GM12892 (cell line): ENCODE measurements at regions not wholly inside any gene's neighbourhood (a gene's known extent, or its start where the extent isn't known, plus 50 kb on each side); places are given as distances from the start of the nearest gene placed in this dataset.

Source experiments
- DNase-seq: peaks from one replicate; pipeline ENCODE4 v3.0.0; 2011; ENCODE audit not compliant: insufficient read length
- FAIRE-seq: peaks from 2 replicates; lab custom pipeline; 2011; peaks lifted over from hg19 to GRCh38; lab: Jason Lieb, UNC
- POLR2A ChIP-seq: IDR thresholded peaks from 2 replicates; pipeline ENCODE4 v1.6.1; 2011; ENCODE audit warnings: low read depth, low read length, control low read depth
- POLR2AphosphoS5 ChIP-seq: IDR thresholded peaks from 2 replicates; pipeline ENCODE4 v1.6.1; 2011; ENCODE audit warnings: low read depth, low read length, control low read depth
- TAF1 ChIP-seq: IDR thresholded peaks from 2 replicates; pipeline ENCODE4 v1.6.1; 2011; ENCODE audit warnings: low read depth, mild to moderate bottlenecking, control low read depth, low read length, borderline replicate concordance

DNA sequence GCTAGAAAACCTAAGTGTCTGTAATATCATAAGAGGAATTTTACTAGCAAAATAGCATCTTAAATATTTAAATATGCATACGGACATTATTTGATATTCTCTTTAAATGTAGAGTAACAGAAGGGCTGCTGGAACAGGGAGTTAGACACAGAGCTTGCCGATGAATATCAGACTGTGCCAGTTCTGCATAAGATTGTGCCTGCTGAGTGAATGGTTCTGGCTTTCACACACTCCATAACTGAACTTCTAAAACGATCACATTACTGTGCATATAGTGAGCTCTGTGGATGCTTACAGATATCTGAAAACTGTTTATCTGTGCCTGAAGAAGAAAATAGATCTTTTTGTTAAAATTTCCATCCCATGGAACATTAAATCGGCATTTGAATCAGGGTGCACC lies 867.4 kb upstream of the PCDH10 start:
- no peak for DNase-seq
- no peak for FAIRE-seq
- TF ChIP-seq POLR2AphosphoS5 (no peak), POLR2A (no peak), TAF1 (no peak)

DNA sequence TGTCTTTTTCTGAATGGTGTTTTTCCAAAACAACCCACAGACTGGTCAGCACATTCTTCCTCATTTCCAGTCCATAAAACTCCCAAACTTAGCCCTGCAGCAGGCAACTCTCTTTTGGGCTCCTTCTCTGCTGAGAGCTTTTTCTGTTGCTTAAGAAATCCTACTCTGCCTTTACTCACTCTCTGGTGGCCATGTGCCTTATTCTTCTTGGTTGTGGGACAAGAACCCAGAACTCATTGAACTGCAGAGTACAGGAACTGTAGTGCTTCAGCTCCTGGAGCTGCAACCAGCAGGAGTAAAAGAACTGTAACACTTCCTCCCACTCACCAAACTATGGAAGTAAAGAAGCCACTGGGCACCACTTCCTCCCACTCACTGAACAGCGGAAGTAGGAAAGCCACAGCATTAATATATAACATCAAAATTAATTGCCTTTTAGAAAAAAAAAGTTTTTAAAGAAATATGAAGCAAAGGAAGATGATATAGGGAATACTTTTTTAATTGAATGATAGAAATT lies 864.1 kb upstream of the PCDH10 start:
- no peak for DNase-seq
- no peak for TF ChIP-seq POLR2A
- no peak for TF ChIP-seq POLR2AphosphoS5
- no peak for TF ChIP-seq TAF1
- no peak for FAIRE-seq

DNA sequence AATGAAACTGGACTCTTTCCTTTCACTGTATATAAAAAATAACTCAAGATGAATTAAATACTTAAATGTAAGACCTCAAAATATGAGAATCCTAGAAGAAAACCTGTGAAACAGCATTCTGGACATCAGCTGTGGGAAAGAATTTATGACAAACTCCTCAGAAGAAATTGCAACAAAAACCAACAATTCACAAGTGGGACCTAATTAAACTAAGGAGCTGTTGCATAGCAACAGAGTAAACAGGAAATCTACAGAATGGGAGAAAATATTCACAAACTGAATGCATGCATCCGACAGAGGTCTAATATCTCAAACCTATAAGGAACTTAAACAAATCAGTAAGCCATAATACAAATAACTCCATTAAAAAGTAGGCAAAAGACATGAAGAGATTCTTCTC lies 851.7 kb upstream of the PCDH10 start:
- TF ChIP-seq TAF1 (no peak), POLR2A (no peak), POLR2AphosphoS5 (no peak)
- FAIRE-seq (no peak), DNase-seq (no peak)

DNA sequence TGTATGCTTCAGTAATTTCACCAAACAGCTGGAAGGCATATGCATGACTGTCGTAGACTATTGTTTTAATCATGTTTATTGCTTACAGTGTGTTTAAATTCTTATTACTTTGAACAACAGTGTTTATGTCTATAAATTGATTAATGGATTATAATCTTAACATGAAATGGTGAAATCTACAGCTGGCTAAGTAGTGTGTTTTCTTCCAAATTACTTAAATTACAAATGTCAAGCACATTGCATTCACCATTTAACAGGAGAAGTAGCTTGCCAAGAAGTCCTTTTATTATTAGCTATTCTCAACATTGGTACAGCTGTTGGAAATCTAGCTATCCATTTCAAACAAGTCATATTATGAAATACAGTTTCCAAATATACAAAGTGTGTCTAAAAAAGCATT lies 849.3 kb upstream of the PCDH10 start:
- FAIRE-seq, result no peak
- DNase-seq, result no peak
- TF ChIP-seq POLR2AphosphoS5, result no peak
- no peak for TF ChIP-seq TAF1
- no peak for TF ChIP-seq POLR2A

DNA sequence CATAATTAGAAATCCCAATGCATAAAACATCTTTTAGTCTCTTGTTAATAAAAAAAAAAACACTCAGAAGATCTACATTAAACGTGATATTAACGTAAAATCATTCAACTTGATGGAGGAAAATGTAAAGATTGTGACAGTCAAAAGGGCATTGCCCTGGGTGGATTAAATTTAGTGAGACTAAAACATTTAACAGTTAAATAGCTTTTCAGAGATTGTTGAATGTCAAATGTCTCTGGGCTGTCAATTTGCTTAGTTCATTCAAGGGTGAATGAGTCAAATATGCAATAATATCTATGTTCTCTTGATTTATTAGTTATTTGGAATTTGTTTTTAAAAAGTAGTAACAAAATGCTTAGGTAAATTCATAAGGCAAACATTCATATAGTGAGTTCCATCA lies 836.6 kb upstream of the PCDH10 start:
- DNase-seq (no peak), FAIRE-seq (no peak)
- TF ChIP-seq TAF1 (no peak), POLR2AphosphoS5 (no peak), POLR2A (no peak)

DNA sequence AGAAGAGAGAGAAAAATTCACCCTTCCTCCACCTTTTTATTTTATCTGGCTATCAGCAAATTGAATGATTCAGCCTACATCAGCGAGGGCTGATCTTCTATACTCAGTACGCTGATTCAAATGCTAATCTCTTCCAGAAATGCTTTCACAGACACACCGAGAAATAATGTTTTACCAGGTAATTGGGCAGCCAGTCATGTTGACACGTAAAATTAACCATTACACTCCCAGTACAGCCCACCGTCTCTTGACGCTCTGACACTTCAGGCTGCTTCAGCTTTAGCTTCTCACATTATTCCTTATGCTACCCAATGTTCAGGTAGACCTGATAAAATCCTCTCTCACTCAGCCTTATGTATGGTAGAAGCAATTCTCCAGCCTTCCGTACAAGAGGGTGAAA lies 835.2 kb upstream of the PCDH10 start:
- FAIRE-seq (no peak), DNase-seq (no peak)
- TF ChIP-seq POLR2AphosphoS5 (no peak), POLR2A (no peak), TAF1 (no peak)

DNA sequence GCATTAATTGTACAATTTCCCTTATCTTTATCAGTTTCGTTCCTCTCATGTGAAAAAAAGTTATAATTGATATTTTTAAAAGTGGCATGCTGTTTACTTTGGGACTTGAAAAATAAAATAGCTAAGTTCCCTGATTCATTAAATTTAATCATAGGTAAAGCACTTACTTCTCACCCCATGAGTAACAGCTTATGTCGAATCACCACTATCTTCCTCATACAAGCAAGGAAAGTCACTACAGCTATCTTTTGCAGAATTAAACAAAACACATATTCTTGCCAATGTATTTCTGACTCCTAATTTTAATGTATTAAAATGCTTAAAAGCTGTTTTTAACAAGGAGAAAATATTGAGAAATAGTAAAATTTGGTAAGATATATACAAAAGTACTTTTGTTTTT lies 832.4 kb upstream of the PCDH10 start:
- TF ChIP-seq TAF1 (no peak), POLR2AphosphoS5 (no peak), POLR2A (no peak)
- DNase-seq (no peak), FAIRE-seq (no peak)

DNA sequence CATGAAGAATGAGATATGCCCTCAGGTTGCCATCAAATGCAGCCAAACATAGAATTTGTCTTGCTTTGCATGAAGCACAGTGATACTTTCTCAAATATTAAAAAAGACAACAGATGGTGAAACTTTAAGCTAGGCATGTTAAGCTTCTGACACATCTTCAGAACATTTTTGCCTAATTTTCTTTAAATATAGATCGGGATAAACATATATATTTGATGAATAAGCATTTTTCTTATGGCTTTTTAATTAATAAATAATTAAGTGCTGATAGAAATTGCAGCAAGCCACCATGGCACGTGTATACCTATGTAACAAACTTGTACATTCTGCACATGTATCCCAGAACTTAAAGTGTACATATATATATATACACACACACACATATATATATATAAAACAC lies 831.2 kb upstream of the PCDH10 start:
- DNase-seq (no peak), FAIRE-seq (no peak)
- TF ChIP-seq POLR2AphosphoS5 (no peak), POLR2A (no peak), TAF1 (no peak)

DNA sequence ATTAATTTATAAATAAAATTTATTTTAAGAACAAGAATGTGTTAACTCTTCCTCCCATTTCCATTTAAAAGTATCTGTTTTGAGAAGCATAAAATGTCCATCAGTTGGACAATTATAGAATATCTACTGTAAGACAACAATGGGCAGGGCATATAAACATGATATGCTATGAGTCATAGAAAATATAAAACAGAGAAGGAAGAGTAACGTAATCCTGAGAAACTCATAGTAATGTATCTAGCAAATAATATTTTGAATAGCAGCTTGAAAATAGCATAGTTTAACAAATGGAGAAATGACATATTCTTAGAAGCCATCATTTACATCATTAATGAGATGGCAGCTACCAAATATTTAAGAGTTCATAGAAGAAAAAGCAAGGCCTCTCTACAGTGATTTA lies 820.3 kb upstream of the PCDH10 start:
- FAIRE-seq, result no peak
- TF ChIP-seq TAF1 (no peak), POLR2AphosphoS5 (no peak), POLR2A (no peak)
- DNase-seq, result no peak

DNA sequence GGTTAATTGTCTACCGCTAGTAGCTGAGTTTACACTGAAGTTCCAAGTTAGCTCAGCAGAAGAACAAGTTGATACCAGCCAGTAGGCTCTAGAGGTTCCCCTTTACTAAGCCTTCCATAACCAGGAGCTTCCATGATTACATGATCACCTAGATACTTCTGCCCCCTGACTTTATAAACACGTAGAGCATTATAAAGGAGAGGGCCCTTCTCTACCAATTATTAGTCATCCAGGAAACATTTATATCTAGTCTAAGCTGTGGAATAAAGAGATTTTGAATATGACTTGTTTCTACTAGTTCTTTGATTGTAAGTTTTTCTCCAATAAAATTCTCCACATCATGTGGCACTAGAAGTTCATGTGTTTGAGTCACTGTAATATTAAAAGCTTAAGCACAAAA lies 818.1 kb upstream of the PCDH10 start:
- TF ChIP-seq POLR2A (no peak), TAF1 (no peak), POLR2AphosphoS5 (no peak)
- FAIRE-seq (no peak), DNase-seq (no peak)

DNA sequence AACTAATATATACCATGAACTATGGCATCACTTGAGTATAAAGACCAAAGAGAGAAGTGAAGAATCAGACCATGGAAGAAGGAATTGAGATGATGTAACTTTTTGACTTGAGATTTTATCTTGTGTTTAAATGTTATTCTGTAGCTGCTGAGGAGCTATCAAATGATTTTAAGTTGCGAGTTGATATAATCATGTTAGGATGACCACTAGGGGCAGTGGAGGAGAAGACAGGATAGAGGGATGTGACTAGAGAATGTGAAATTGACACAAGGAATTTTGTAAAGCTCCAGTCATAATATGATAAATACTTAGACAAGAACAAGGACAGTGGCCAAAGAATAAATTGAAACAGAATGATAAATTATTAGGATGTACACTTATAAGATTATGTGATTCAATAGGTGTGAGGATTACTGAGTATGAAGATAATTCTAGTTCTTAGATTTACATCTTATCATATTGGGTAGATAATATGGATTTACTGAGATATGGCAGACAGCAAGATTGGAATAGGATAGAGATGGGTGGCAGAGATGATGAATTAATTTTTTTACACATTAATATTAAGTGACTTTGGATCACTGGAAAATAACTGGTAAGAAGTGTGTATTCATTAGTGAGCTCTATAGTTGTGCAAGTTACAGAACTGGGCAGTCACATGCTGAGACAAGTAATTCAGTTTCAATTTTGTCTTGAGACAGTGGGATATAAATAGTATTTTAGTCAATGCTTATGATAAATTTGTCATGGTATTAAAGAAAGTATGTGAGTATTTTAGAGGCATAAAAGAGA lies 816.0 kb upstream of the PCDH10 start:
- no peak for TF ChIP-seq POLR2AphosphoS5
- no peak for TF ChIP-seq POLR2A
- no peak for TF ChIP-seq TAF1
- FAIRE-seq, result no peak
- no peak for DNase-seq

DNA sequence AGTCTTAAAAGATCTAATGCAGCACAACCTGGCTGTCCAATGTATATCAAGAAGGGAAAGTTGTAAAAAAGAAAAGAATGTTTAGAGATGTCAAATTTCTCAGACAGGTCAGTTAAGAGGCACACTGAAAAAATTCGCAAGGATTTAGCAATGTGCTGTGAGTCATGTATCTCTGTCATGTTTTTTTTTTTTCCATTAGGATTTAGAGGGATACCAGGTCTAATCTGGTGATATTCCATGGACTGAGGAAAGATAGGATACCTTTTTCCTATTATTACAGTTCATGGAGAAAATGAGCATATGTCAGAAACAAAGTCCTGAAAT lies 815.4 kb upstream of the PCDH10 start:
- FAIRE-seq (no peak), DNase-seq (no peak)
- TF ChIP-seq POLR2AphosphoS5, result no peak
- no peak for TF ChIP-seq POLR2A
- no peak for TF ChIP-seq TAF1

DNA sequence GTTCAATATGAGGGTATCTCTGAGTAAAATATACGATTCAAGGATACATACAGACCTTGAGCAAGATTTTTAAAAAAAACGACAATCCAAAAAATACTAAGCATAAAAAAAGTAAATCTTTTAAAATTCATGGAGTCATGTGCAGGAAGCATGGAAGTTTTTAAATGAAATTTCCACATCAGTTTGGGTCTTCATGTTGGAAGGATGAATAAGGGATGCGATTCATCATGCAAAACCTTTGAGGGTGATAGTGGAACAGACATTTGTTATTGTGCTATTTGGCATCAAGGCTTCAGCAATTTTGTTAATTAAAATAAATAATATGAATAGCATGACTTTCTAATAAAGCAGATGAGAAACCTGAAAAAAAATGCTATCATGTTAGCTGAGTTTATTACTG lies 815.0 kb upstream of the PCDH10 start:
- FAIRE-seq (no peak), DNase-seq (no peak)
- TF ChIP-seq POLR2AphosphoS5 (no peak), POLR2A (no peak), TAF1 (no peak)
